ENCODE measurements at regions not wholly inside any gene's neighbourhood (a gene's known extent, or its start where the extent isn't known, plus 50 kb on each side); places are given as distances from the start of the nearest gene placed in this dataset.

GRCh38 chr16:85402910-85403692 lies 210.0 kb upstream of the GSE1 start:
- TF ChIP-seq POLR2A (IDR thresholded peaks at IDR 0.05) (no peak), CTCF (IDR thresholded peaks at IDR 0.05) (no peak), POLR2AphosphoS5 (IDR thresholded peaks at IDR 0.05; ENCODE audit: insufficient read depth in 1 of 2, low read depth in 1 of 2) (no peak)

Measured in vagina (tissue), 2 donors.